K562 (cell line): ENCODE measurements at regions not wholly inside any gene's neighbourhood (a gene's known extent, or its start where the extent isn't known, plus 50 kb on each side); places are given as distances from the start of the nearest gene placed in this dataset.

Source experiments
- ARHGAP35 ChIP-seq: fragments of 450-650 bp; IDR thresholded peaks from 2 replicates; pipeline ENCODE4 v1.6.1; 2018; ENCODE audit not compliant: partially characterized antibody
- ATF4 ChIP-seq: fragments of 450-650 bp; formaldehyde crosslinking; IDR thresholded peaks from 2 replicates; pipeline ENCODE4 v1.4.0; 2022; ENCODE audit warnings: mild to moderate bottlenecking, moderate library complexity
- FOXO4 ChIP-seq: fragments of 450-650 bp; formaldehyde crosslinking; IDR thresholded peaks from 2 replicates; pipeline ENCODE4 v1.4.0; 2020; ENCODE audit warnings: mild to moderate bottlenecking, moderate library complexity
- GATA2 ChIP-seq: sonication (generic); formaldehyde crosslinking; IDR thresholded peaks from 2 replicates; pipeline ENCODE4 v1.4.0; 2020; ENCODE audit warnings: mild to moderate bottlenecking, missing genetic modification reagents
- NFRKB ChIP-seq: fragments of 450-650 bp; IDR thresholded peaks from 2 replicates; pipeline ENCODE4 v1.6.1; 2016; ENCODE audit warnings: low read depth
- RNF219 ChIP-seq: fragments of 250-450 bp; sonication (Bioruptor Pico); IDR thresholded peaks from 2 replicates; pipeline ENCODE4 v1.5.0; 2022; ENCODE audit warnings: mild to moderate bottlenecking
- ZBTB40 ChIP-seq, 2 experiments: fragments of 450-650 bp in 1 of 2; sonication (generic) in 1 of 2; formaldehyde crosslinking in 1 of 2; IDR thresholded peaks; 2 replicates each; pipeline versions ENCODE4 v1.7.1 to v1.9.0; 2016 to 2022; ENCODE audit warnings: inconsistent platforms in 1 of 2, mild to moderate bottlenecking in 1 of 2, missing genetic modification reagents in 1 of 2
- ZEB2 ChIP-seq: fragments of 450-650 bp; IDR thresholded peaks from 2 replicates; pipeline ENCODE4 v1.6.1; 2016
- ZFX ChIP-seq: sonication (generic); formaldehyde crosslinking; IDR thresholded peaks from 2 replicates; pipeline ENCODE4 v1.8.0; 2022; ENCODE audit warnings: mild to moderate bottlenecking, missing genetic modification reagents, moderate library complexity
- ZKSCAN8 ChIP-seq: fragments of 200-800 bp; sonication (Bioruptor generic); IDR thresholded peaks from 2 replicates; pipeline ENCODE4 v1.6.1; 2016; ENCODE audit warnings: missing genetic modification characterization, missing compliant biosample characterization
- ZNF175 ChIP-seq: fragments of 200-800 bp; sonication (Bioruptor generic); IDR thresholded peaks from 2 replicates; pipeline ENCODE4 v1.6.1; 2016; ENCODE audit warnings: low read depth, mild to moderate bottlenecking, missing genetic modification characterization, missing compliant biosample characterization
- ZNF197 ChIP-seq: fragments of 200-800 bp; sonication (Bioruptor generic); IDR thresholded peaks from 2 replicates; pipeline ENCODE4 v1.6.1; 2016; ENCODE audit warnings: low read depth, missing genetic modification characterization, missing compliant biosample characterization
- ZNF384 ChIP-seq: IDR thresholded peaks from 2 replicates; pipeline ENCODE4 v1.6.1; 2012; ENCODE audit warnings: low read depth, low read length, improper control_type of control experiment
- ZNF644 ChIP-seq: fragments of 200-800 bp; sonication (Bioruptor generic); IDR thresholded peaks from 2 replicates; pipeline ENCODE4 v1.6.1; 2016; ENCODE audit warnings: low read depth, missing genetic modification characterization, missing compliant biosample characterization
- ZNF695 ChIP-seq: fragments of 450-650 bp; formaldehyde crosslinking; IDR thresholded peaks from 2 replicates; pipeline ENCODE4 v1.4.0; 2020; ENCODE audit warnings: mild to moderate bottlenecking, moderate library complexity

- no peak for TF ChIP-seq ZBTB40 (IDR thresholded peaks at IDR 0.05)
- no peak for TF ChIP-seq ZBTB40 (CRISPR knock-in tag; IDR thresholded peaks at IDR 0.05)
- TF ChIP-seq ZEB2: no peak
- TF ChIP-seq ARHGAP35: no peak
- TF ChIP-seq GATA2: no peak
- TF ChIP-seq ZFX (CRISPR knock-in tag): no peak
- TF ChIP-seq ZNF644 (tag): peak; percentile 62; the same call in 1 of the 2 replicates
- TF ChIP-seq ZNF384: no peak
- peak; percentile 97 for TF ChIP-seq ATF4 (CRISPR knock-in tag)
- no peak for TF ChIP-seq ZNF695
- peak; percentile 56; the same call in 1 of the 2 replicates for TF ChIP-seq NFRKB
- no peak for TF ChIP-seq FOXO4 (CRISPR knock-in tag)
- TF ChIP-seq ZNF197 (CRISPR knock-in tag): 0 out of 2 replicates have a peak, but pooled peaks have one; percentile 56
- TF ChIP-seq RNF219: no peak
- peak; percentile 63; the same call in 1 of the 2 replicates for TF ChIP-seq ZNF175 (CRISPR knock-in tag)
- no peak for TF ChIP-seq ZKSCAN8 (CRISPR knock-in tag)
Measured at GRCh38 chr1:221316491-221317056, 425.3 kb downstream of the DUSP10 start (continued).
